HCT116 (cell line): ENCODE measurements at regions not wholly inside any gene's neighbourhood (a gene's known extent, or its start where the extent isn't known, plus 50 kb on each side); places are given as distances from the start of the nearest gene placed in this dataset.

Experiments
- ATAC-seq: fragments of 200-7000 bp; cut with Tn5 transposase; 2 replicates; pipeline ENCODE4 v1.9.1; 2020; ENCODE audit warnings: mild to moderate bottlenecking, moderate library complexity
- BruUV-seq: library from RNA; stranded (reverse); fragments of 400-500 nt; replicated peaks from 2 replicates; lab custom pipeline; 2021; lab: Mats Ljungman, UMichigan
- CTCF ChIA-PET: fragments of 300-600 bp; sonication (Branson Sonifier 250); formaldehyde crosslinking; loops from one replicate; lab custom pipeline; 2021; ENCODE audit warnings: antibody characterized with exemption; lab: Charles Lee
- POLR2A ChIA-PET: fragments of 300-600, 350-600 bp; sonication (Branson Sonifier 250); formaldehyde crosslinking; loops from one replicate; lab custom pipeline; 2021; ENCODE audit warnings: antibody characterized with exemption; lab: Charles Lee
- RAD21 ChIA-PET, 2 experiments: fragments of 300-600 bp; sonication (Branson Sonifier 250); formaldehyde crosslinking; loops; one replicate each; lab custom pipeline; 2023; ENCODE audit warnings: low total read pairs in 2 of 2; ENCODE audit not compliant: uncharacterized antibody in 2 of 2, unreplicated experiment in 2 of 2, low non-redundant PET in 1 of 2; lab: Charles Lee
- DNase-seq: peaks from one replicate; pipeline ENCODE4 v3.0.0-alpha.2; 2010; ENCODE audit warnings: low read depth, low spot score
- H2AFZ ChIP-seq: fragments of 200-600 bp; shearing (Covaris generic), sonication (generic); 2 replicates; pipeline ENCODE4 v1.6.1; 2017; ENCODE audit warnings: low read depth, mixed run types, mixed read lengths, antibody characterized with exemption, low read length; ENCODE audit not compliant: poor library complexity, severe bottlenecking
- H3K27ac ChIP-seq: 2 replicates; pipeline ENCODE4 v1.5.1; 2012; ENCODE audit warnings: low read depth, low read length
- H3K27me3 ChIP-seq: fragments of 200-600 bp; sonication (generic); 2 replicates; pipeline ENCODE4 v1.6.1; 2016; ENCODE audit warnings: mixed run types, low read length, mixed read lengths; ENCODE audit not compliant: insufficient read depth
- H3K36me3 ChIP-seq, 2 experiments: fragments of 200-500 bp in 1 of 2; fragments of 200-600 bp in 1 of 2; sonication (Bioruptor generic) in 1 of 2; sonication (generic) in 1 of 2; 2 replicates each; pipeline versions ENCODE4 v1.5.1 to v1.6.1; 2014 to 2016; ENCODE audit warnings: low read length in 2 of 2, inconsistent platforms in 1 of 2, mixed read lengths in 1 of 2, mixed run types in 1 of 2; ENCODE audit not compliant: insufficient read depth in 2 of 2, control insufficient read depth in 1 of 2
- H3K4me1 ChIP-seq, 2 experiments: fragments of 200-600 bp in 1 of 2; sonication (generic) in 1 of 2; 2 replicates each; pipeline versions ENCODE4 v1.5.1 to v1.6.1; 2012 to 2017; ENCODE audit warnings: low read length in 2 of 2, inconsistent platforms in 1 of 2, mild to moderate bottlenecking in 1 of 2, mixed read lengths in 1 of 2, mixed run types in 1 of 2, moderate library complexity in 1 of 2; ENCODE audit not compliant: insufficient read depth in 2 of 2, control insufficient read depth in 1 of 2
- H3K4me2 ChIP-seq: fragments of 200-600 bp; sonication (generic); 2 replicates; pipeline ENCODE4 v1.6.1; 2017; ENCODE audit warnings: mixed run types, low read length, mixed read lengths
- H3K4me3 ChIP-seq, 2 experiments: fragments of 200-600 bp in 1 of 2; sonication (generic) in 1 of 2; replicated peaks in 1 of 2; 2 replicates each; pipeline ENCODE4 v1.5.1; 2011 to 2016; ENCODE audit warnings: low read length in 2 of 2, control low read depth in 1 of 2, low read depth in 1 of 2, mild to moderate bottlenecking in 1 of 2, mixed read lengths in 1 of 2, mixed run types in 1 of 2
- H3K79me2 ChIP-seq: fragments of 200-600 bp; sonication (generic); 2 replicates; pipeline ENCODE4 v1.6.1; 2017; ENCODE audit warnings: mild to moderate bottlenecking, mixed run types, low read length, moderate library complexity, mixed read lengths; ENCODE audit not compliant: insufficient read depth
- H3K9ac ChIP-seq: fragments of 200-600 bp; sonication (generic); 2 replicates; pipeline ENCODE4 v1.6.1; 2016; ENCODE audit warnings: low read length, mixed read lengths
- H3K9me2 ChIP-seq: fragments of 200-600 bp; sonication (generic), shearing (Covaris generic); 2 replicates; pipeline ENCODE4 v1.6.1; 2017; ENCODE audit warnings: mixed run types, mild to moderate bottlenecking, moderate library complexity; ENCODE audit not compliant: insufficient read depth
- H3K9me3 ChIP-seq, 2 experiments: fragments of 200-500 bp in 1 of 2; fragments of 200-600 bp in 1 of 2; sonication (Bioruptor generic) in 1 of 2; sonication (generic) in 1 of 2; 2 replicates each; pipeline ENCODE4 v1.6.1; 2014 to 2017; ENCODE audit warnings: low read length in 2 of 2, mixed read lengths in 2 of 2, inconsistent platforms in 1 of 2, low read depth in 1 of 2, mild to moderate bottlenecking in 1 of 2, mixed run types in 1 of 2, moderate library complexity in 1 of 2; ENCODE audit not compliant: control insufficient read depth in 1 of 2, insufficient read depth in 1 of 2
- H4K20me1 ChIP-seq: fragments of 200-600 bp; sonication (generic), shearing (Covaris generic); 2 replicates; pipeline ENCODE4 v1.6.1; 2017; ENCODE audit warnings: mixed run types, mild to moderate bottlenecking, moderate library complexity; ENCODE audit not compliant: insufficient read depth
- CBX3 ChIP-seq: IDR thresholded peaks from 2 replicates; pipeline ENCODE4 v1.6.1; 2012; ENCODE audit warnings: low read depth
- CEBPB ChIP-seq: IDR thresholded peaks from 2 replicates; pipeline ENCODE4 v1.6.1; 2012; ENCODE audit warnings: low read depth
- EGR1 ChIP-seq: IDR thresholded peaks from 2 replicates; pipeline ENCODE4 v1.6.1; 2012; ENCODE audit warnings: low read depth
- ELF1 ChIP-seq: IDR thresholded peaks from 2 replicates; pipeline ENCODE4 v1.6.1; 2012; ENCODE audit warnings: low read depth, borderline replicate concordance
- EZH2 ChIP-seq: fragments of 200-600 bp; sonication (generic); IDR thresholded peaks from 2 replicates; pipeline ENCODE4 v1.6.1; 2017; ENCODE audit warnings: antibody characterized with exemption, mixed run types
- FOSL1 ChIP-seq: IDR thresholded peaks from 2 replicates; pipeline ENCODE4 v1.6.1; 2012; ENCODE audit warnings: low read depth
- JUND ChIP-seq: IDR thresholded peaks from 2 replicates; pipeline ENCODE4 v1.6.1; 2012
- POLR2A ChIP-seq: IDR thresholded peaks from 2 replicates; pipeline ENCODE4 v1.7.0; 2011; ENCODE audit warnings: borderline replicate concordance; ENCODE audit not compliant: insufficient read depth, insufficient read length; ENCODE audit errors: extremely low read depth
- POLR2AphosphoS5 ChIP-seq: IDR thresholded peaks from 2 replicates; pipeline ENCODE4 v1.6.1; 2011; ENCODE audit warnings: mild to moderate bottlenecking, low read depth, low read length, moderate library complexity
- RAD21 ChIP-seq: IDR thresholded peaks from 2 replicates; pipeline ENCODE4 v1.6.1; 2012; ENCODE audit warnings: low read depth, mild to moderate bottlenecking
- SIN3A ChIP-seq: IDR thresholded peaks from 2 replicates; pipeline ENCODE4 v1.6.1; 2012; ENCODE audit warnings: low read depth
- SP1 ChIP-seq: IDR thresholded peaks from 2 replicates; pipeline ENCODE4 v1.6.1; 2012; ENCODE audit warnings: low read depth
- SRF ChIP-seq: IDR thresholded peaks from 2 replicates; pipeline ENCODE4 v1.6.1; 2012; ENCODE audit warnings: low read depth
- TCF7L2 ChIP-seq: IDR thresholded peaks from 2 replicates; pipeline ENCODE4 v1.7.0; 2011; ENCODE audit warnings: borderline replicate concordance, inconsistent platforms; ENCODE audit not compliant: insufficient read depth, insufficient read length; ENCODE audit errors: extremely low read depth
- YY1 ChIP-seq: IDR thresholded peaks from 2 replicates; pipeline ENCODE4 v1.6.1; 2011; ENCODE audit warnings: low read length, low read depth, moderate library complexity, mild to moderate bottlenecking; ENCODE audit not compliant: insufficient replicate concordance; ENCODE audit errors: extremely low read depth
- ZBTB33 ChIP-seq: IDR thresholded peaks from 2 replicates; pipeline ENCODE4 v1.6.1; 2011; ENCODE audit warnings: mild to moderate bottlenecking, low read length, moderate library complexity; ENCODE audit not compliant: insufficient replicate concordance; ENCODE audit errors: extremely low read depth
- ZFX ChIP-seq: fragments of 450-650 bp; IDR thresholded peaks from 2 replicates; pipeline ENCODE4 v1.6.1; 2017
- ZNF274 ChIP-seq: fragments of 200-500 bp; sonication (Bioruptor generic); IDR thresholded peaks from 2 replicates; pipeline ENCODE4 v1.6.1; 2014; ENCODE audit warnings: mild to moderate bottlenecking, low read depth, low read length, inconsistent platforms
- intact Hi-C: fragments of 100-400 bp; cut with micrococcal nuclease; formaldehyde crosslinking; loops from 2 replicates; pipeline ENCODE4 v1.10.0; 2022
- TF ChIP-seq, protein P1 (sequence below): IDR thresholded peaks from 2 replicates; pipeline ENCODE4 v1.6.1; 2012
- TF ChIP-seq, protein P2 (sequence below): IDR thresholded peaks from 2 replicates; pipeline ENCODE4 v1.6.1; 2012

GRCh38 chr4:126468144-126468543 lies 1153.4 kb downstream of the FAT4 start:
- POLR2A ChIA-PET: no interaction called here
- no peaks in the 10 kb centered on the region for H3K4me1 ChIP-seq
- TF ChIP-seq, protein P1, sequence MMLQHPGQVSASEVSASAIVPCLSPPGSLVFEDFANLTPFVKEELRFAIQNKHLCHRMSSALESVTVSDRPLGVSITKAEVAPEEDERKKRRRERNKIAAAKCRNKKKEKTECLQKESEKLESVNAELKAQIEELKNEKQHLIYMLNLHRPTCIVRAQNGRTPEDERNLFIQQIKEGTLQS: no peak
- no peak for TF ChIP-seq SIN3A
- no peak for TF ChIP-seq RAD21
- no peak for TF ChIP-seq YY1
- no peak for TF ChIP-seq SRF
- no peak for TF ChIP-seq FOSL1
- no peak for TF ChIP-seq JUND
- no peak for TF ChIP-seq SP1
- no peak for TF ChIP-seq CBX3
- no peak for TF ChIP-seq ZFX
- no peak for TF ChIP-seq TCF7L2
- no peak for TF ChIP-seq POLR2A
- TF ChIP-seq CEBPB: no peak
- no peak for TF ChIP-seq ZNF274
- no peak for TF ChIP-seq ELF1
- TF ChIP-seq, protein P2, sequence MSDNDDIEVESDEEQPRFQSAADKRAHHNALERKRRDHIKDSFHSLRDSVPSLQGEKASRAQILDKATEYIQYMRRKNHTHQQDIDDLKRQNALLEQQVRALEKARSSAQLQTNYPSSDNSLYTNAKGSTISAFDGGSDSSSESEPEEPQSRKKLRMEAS: no peak
- no peak for TF ChIP-seq EGR1
- no peak for TF ChIP-seq POLR2AphosphoS5
- no peak for TF ChIP-seq EZH2
- no peak for TF ChIP-seq ZBTB33
- TF ChIP-seq, all 23 proteins: peak for 0
- DNase-seq (no peak), ATAC-seq (no peak)
- RAD21 ChIA-PET: no interaction called here
- Histone ChIP-seq H3K4me3 (no peak overlapping the region), H3K36me3 (no peaks in the 10 kb centered on the region), H3K4me2 (no peak overlapping the region), H3K27me3 (no peaks in the 10 kb centered on the region), H3K9me3 (no peaks in the 10 kb centered on the region), H3K27ac (no peak overlapping the region), H3K79me2 (no peaks in the 10 kb centered on the region), H4K20me1 (no peaks in the 10 kb centered on the region), H3K9ac (no peak overlapping the region), H2AFZ (no peak overlapping the region), H3K9me2 (no peaks in the 10 kb centered on the region)
- intact Hi-C loops: no loop called here
- CTCF ChIA-PET: no interaction called here
- no TSS peak for BruUV-seq
